BJ (cell line): ENCODE measurements at regions not wholly inside any gene's neighbourhood (a gene's known extent, or its start where the extent isn't known, plus 50 kb on each side); places are given as distances from the start of the nearest gene placed in this dataset.

Source experiments
- CTCF ChIA-PET: fragments of 350-600 bp; formaldehyde crosslinking; extraction: SDS; loops from one replicate; lab custom pipeline; 2021; ENCODE audit warnings: antibody characterized with exemption, inconsistent platforms; lab: Yijun Ruan, JAX
- POLR2A ChIA-PET: fragments of 300-600 bp; sonication (Branson Sonifier 250); formaldehyde crosslinking; extraction: SDS; loops from one replicate; lab custom pipeline; 2021; ENCODE audit warnings: antibody characterized with exemption; lab: Charles Lee
- DNase-seq: peaks from one replicate; pipeline ENCODE4 v3.0.0-alpha.2; 2011; ENCODE audit warnings: low read depth
- H3K27me3 ChIP-seq: 2 replicates; pipeline ENCODE4 v1.6.0; 2011; ENCODE audit warnings: low read length; ENCODE audit not compliant: control insufficient read depth, insufficient read depth
- H3K36me3 ChIP-seq: 2 replicates; pipeline ENCODE4 v1.5.1; 2011; ENCODE audit warnings: low read length; ENCODE audit not compliant: control insufficient read depth, insufficient read depth
- H3K4me3 ChIP-seq: 2 replicates; pipeline ENCODE4 v1.5.1; 2011; ENCODE audit warnings: low read depth, mild to moderate bottlenecking, control low read depth, low read length
- TF ChIP-seq, protein P1 (sequence below): IDR thresholded peaks from 2 replicates; pipeline ENCODE4 v1.5.1; 2011; ENCODE audit warnings: low read depth, mild to moderate bottlenecking, control low read depth, inconsistent platforms, low read length, moderate library complexity; ENCODE audit not compliant: insufficient read depth

- H3K27me3 ChIP-seq: no peaks in the 10 kb centered on the region
- TF ChIP-seq, protein P1, sequence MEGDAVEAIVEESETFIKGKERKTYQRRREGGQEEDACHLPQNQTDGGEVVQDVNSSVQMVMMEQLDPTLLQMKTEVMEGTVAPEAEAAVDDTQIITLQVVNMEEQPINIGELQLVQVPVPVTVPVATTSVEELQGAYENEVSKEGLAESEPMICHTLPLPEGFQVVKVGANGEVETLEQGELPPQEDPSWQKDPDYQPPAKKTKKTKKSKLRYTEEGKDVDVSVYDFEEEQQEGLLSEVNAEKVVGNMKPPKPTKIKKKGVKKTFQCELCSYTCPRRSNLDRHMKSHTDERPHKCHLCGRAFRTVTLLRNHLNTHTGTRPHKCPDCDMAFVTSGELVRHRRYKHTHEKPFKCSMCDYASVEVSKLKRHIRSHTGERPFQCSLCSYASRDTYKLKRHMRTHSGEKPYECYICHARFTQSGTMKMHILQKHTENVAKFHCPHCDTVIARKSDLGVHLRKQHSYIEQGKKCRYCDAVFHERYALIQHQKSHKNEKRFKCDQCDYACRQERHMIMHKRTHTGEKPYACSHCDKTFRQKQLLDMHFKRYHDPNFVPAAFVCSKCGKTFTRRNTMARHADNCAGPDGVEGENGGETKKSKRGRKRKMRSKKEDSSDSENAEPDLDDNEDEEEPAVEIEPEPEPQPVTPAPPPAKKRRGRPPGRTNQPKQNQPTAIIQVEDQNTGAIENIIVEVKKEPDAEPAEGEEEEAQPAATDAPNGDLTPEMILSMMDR: no peak
- no peak for DNase-seq
- H3K36me3 ChIP-seq: no peaks in the 10 kb centered on the region
- ChIA-PET POLR2A (no interaction called here), CTCF (no interaction called here)
- no peak overlapping the region for H3K4me3 ChIP-seq
Measured at GRCh38 chr17:15124746-15125145, 140.4 kb downstream of the PMP22 start.

GRCh38 chr17:15124264-15124595, 140.9 kb downstream of the PMP22 start:
- no peaks in the 10 kb centered on the region for H3K27me3 ChIP-seq
- no peaks in the 10 kb centered on the region for H3K36me3 ChIP-seq
- no peak overlapping the region for H3K4me3 ChIP-seq
- peak; percentile 9 for DNase-seq
- TF ChIP-seq, protein P1: no peak
- POLR2A ChIA-PET: no interaction called here
- CTCF ChIA-PET: interaction anchor here (1.5 kb wide), 1 partner anchor 30 kb away, joined by 4 read pairs; no protein-coding TSS in a partner anchor

DNA sequence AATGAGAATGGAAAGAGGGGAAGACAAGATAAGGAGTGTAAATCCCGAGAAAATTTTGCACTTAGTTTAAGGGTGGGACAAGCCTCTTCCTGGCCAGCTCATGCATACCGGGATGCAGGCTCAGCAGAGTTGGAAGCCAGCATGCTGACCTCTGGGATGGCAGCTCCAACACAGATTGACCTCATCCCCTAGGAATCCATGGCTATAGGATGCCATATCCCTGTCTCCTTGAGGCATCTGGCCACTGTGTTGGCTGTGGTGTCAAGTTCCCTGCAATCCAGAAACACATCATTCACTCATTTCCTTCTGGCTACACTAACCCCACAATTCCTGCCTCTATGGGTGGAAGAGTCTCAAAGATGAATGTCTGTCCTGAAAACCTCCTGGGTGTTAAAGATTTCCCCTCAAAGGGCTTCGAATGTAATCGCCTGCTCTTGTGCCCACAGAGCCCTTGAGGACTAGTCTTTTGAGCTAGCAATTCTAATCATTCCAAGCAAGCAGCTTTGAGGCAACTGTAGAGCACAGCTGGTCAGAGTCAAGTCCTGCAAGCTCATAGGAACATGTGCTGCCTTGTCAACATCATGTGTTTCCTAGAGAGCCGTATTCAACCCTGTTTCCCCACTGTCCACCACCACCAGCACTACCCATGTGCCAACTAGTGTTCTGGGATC, 141.4 kb downstream of the PMP22 start:
- DNase-seq: peak; percentile 37
- TF ChIP-seq, protein P1: no peak
- POLR2A ChIA-PET: interaction anchor here (0.5 kb wide), 1 partner anchor 14 kb away, joined by 3 read pairs; no protein-coding TSS in a partner anchor
- Histone ChIP-seq H3K27me3 (no peaks in the 10 kb centered on the region), H3K4me3 (no peak overlapping the region), H3K36me3 (no peaks in the 10 kb centered on the region)
- CTCF ChIA-PET: interaction anchor here (1.1 to 1.5 kb wide), 2 partner anchors 13 to 31 kb away, joined by 3 to 4 read pairs; no protein-coding TSS in a partner anchor

DNA sequence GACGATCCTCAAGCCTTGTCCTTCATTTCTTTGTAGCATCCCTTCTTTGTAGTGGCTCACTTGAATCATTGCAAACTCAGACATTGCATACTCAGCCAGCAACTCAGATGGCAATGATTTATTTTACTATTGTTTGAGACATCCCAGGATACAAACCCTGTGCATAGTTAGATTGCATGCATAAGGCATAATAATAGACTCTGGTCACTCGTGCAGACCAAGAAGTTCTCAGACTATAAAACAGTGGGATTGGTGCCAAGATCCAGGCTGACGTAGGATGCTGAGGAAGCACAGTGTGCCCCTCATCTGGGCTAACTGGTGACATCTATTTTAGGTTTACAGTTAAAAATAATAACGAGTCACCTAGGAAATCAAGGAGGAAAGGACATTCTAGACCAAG, 142.3 kb downstream of the PMP22 start:
- no peak overlapping the region for H3K4me3 ChIP-seq
- H3K27me3 ChIP-seq: no peaks in the 10 kb centered on the region
- peak; percentile 10 for DNase-seq
- TF ChIP-seq, protein P1: no peak
- POLR2A ChIA-PET: no interaction called here
- CTCF ChIA-PET: interaction anchor here (1.1 to 1.5 kb wide), 2 partner anchors 12 to 32 kb away, joined by 3 to 4 read pairs; no protein-coding TSS in a partner anchor
- H3K36me3 ChIP-seq: no peaks in the 10 kb centered on the region

DNA sequence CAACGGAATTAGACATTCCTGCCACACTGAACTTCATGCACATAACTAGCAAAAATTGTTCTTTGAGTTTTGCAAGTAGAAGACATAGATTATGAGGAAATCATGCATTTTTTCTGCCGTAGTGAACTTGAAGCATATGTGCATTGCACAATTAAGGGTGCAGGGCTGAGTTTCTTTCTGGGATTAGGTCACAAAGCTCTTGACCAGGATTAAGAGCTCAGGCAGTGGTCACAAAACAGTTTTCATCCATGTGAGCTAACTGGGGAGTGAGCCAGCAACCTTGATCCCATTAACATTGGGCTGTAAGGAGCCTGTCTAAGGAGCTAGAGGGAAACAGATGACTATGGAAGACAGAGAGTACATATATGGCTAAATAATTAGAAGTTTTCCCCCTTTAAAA, 143.7 kb downstream of the PMP22 start:
- H3K4me3 ChIP-seq: no peak overlapping the region
- TF ChIP-seq, protein P1: no peak
- ChIA-PET CTCF (interaction anchor here (0.6 to 1.0 kb wide), 3 partner anchors 9 to 981 kb away, joined by 3 to 4 read pairs (median 3); no protein-coding TSS in a partner anchor), POLR2A (no interaction called here)
- DNase-seq: no peak
- H3K36me3 ChIP-seq: no peaks in the 10 kb centered on the region
- H3K27me3 ChIP-seq: no peaks in the 10 kb centered on the region
